NCI-H1694 treated with DMSO at 0.1 percent for 48 hours (cell line): ENCODE measurements at regions not wholly inside any gene's neighbourhood (a gene's known extent, or its start where the extent isn't known, plus 50 kb on each side); places are given as distances from the start of the nearest gene placed in this dataset.
"Not testable (repeated sequence)": the region's sequence is repeated elsewhere in the genome, so short reads cannot be mapped to it uniquely, and the experiment has no call there.

Source experiments
- DNase-seq: peaks from one replicate; lab custom pipeline; 2025; lab: John Stamatoyannopoulos, UW

DNA sequence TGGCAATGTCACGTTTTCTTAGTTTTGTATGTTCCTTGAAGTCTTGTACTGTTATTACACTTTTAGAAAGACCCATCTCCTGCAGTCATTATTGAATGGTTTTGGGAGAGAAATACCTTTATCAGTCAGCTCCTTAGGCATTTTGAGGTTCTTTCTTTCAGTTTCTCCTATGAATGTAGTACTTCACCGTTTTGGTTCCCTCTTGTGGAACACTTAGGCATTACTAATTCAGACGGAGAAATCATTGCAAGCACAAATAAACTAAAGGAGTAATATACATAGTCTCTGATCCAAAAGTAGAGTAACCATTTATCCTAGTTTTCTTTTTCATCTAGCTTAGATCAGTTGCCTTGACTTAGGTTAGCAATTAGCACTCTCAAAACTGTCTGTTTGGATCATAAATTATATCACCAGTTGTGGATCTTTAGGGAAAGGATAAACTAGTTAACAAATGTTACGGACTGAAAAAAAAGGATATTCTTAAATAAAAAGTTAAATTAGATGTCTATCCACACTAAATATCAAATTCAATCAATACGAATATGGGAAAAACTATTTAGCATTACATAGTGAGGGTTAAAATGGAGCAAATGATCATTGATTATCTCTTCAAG, 1538.3 kb upstream of the SEL1L start:
- DNase-seq = peak; percentile 43

DNA sequence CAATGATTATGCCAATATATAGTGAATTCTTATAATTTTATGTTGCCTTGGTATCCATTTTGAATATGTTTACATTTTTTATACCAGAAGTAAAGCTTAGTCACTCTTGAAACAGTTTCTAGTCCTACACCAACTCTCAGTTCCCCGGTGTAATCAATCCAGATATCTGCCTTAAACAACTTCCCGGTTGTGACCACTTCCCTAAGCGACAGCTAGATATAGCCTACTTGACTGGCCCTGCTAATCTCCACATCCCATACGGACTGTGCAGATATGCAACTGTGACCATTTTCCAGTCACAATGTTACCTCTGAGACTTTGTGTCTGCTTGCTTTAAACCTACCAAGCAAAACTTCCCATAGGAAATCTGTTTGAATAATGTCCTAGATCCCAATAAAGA, 1551.5 kb upstream of the SEL1L start:
- DNase-seq = no peak

DNA sequence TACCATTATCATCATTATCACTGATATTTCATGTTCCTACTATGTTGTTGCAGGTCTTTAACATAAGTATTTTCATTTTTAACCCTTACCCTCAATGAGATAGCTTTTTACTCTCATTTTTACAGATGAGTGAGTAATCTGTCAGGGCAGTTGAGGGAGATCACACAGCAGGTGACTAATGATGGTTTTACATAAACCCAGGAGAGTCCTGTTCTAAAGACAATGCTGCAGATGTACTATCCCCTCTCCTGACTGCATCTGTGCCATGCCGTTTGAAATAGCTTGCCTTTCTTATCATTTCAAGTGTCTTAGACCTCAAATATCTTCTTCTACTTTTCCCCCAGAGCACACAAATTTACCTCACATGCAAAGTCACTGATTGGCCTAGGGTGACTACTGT, 1552.1 kb upstream of the SEL1L start:
- no peak for DNase-seq

DNA sequence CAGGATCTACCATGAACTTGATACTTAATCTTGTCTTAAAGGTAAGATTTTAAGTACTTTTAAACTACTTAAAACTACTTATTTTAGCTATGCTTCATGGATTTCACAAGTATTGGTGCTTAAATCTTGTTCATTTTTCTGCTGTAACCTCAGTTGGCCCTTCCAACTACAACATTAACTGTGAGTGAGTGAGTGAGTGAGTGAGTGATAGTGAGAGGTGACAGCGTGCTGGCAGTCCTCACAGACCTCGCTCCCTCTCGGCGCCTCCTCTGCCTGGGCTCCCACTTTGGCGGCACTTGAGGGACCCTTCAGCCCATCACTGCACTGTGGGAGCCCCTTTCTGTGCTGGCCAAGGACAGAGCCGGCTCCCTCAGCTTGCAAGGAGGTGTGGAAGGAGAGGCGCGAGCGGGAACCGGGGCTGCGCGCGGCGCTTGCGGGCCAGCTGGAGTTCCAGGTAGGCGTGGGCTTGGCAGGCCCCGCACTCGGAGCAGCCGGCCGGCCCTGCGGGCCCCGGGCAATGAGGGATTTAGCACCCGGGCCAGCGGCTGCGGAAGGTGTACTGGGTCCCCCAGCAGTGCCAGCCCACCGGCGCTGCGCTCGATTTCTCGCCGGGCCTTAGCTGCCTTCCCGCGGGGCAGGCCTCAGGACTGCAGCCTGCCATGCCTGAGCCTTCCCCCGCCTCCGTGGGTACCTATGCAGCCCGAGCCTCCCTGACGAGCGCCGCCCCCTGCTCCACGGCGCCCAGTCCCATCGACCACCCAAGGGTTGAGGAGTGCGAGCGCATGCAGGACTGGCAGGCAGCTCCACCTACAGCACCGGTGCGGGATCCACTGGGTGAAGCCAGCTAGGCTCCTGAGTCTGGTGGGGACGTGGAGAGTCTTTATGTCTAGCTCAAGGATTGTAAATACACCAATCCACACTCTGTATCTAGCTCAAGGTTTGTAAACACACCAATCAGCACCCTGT, 1558.6 kb upstream of the SEL1L start:
- not testable (repeated sequence) for DNase-seq

DNA sequence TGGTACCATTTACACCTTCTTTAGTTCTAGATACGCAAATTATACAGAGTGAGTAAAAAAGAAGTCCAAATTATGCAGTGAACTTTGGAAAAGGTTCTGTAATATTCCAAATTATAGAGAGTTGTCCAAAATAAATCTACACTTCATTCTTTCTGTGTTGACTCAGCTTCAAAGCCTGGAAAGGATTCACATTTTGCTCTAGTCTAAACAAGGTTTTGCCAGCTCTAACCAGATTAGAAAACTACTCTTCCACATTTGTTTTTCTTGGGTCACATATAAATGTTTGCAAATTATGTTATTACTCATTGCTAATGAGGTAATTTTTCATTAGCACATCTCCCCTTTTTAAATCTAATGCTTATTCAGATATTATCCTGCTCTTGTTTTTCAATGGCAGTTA, 1562.4 kb upstream of the SEL1L start:
- DNase-seq = no peak

DNA sequence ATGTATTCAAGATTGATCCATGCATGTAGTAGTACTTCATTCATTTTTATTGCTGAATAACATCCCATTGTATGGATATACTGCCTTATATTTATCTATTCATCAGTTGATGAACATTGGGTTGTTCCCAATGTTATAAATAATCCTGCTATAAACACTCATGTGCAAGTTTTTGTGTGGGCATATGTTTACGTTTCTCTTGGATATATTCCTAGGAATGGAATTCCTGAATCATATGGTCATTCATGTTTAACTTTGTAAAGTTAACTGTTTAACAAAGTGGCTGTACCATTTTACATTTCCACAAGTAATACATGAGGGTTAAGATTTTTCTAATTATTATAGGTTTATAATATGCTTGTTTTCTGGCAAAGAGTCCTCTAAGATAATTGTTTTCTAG, 1568.2 kb upstream of the SEL1L start:
- DNase-seq = no peak

DNA sequence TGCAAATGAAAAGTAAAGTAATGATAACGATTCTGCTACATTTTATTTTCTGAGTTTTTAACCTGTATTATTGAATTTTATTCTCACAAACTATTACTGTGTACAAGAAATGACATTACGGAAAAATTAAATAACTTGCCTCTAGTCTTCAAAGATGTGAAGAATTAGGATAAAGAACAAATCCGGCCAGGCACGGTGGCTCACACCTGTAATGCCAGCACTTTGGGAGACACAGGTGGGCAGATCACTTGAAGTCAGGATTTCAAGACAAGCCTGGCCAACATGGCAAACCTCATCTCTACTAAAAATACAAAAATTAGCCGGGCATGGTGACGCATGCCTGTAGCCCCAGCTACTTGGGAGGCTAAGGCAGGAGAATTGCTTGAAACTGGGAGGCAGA, 1584.4 kb upstream of the SEL1L start:
- no peak for DNase-seq

DNA sequence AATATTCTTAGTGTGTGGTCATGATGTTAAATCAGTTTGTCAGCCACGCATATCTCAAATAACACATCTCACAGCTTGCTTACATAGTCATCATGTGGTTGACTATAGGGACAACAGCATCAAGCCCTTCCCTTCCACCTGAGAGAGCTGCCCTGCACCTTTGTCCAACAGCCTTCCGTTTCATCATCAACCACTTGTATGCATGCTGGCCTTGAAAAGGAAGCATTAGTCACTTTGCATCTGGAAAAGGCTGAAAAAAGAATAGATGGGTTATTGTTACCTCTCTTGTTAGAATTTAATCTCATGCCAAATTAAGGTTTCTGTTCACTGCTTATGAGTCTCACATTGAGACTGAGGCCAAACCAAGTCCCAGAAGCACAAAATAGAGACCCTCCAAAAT, 1586.5 kb upstream of the SEL1L start:
- no peak for DNase-seq

DNA sequence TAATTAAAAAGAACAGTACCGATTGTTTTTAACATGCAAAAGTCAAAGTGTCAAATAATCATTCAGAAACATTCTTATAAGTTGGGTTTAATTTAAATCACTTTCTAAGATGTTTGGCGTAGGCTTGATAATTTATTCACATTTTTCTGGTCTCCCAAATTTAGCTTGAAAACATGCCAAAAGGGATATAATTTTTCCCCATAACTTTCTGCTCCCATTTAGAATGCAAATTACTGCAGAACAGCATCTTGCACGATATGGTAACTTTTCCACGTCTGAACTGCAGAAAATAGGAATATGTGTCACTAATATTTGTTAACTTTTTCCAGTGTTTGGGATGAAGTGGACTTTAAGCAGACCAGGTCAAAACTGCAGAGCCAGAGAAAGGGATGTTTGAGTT, 1592.4 kb upstream of the SEL1L start:
- no peak for DNase-seq

DNA sequence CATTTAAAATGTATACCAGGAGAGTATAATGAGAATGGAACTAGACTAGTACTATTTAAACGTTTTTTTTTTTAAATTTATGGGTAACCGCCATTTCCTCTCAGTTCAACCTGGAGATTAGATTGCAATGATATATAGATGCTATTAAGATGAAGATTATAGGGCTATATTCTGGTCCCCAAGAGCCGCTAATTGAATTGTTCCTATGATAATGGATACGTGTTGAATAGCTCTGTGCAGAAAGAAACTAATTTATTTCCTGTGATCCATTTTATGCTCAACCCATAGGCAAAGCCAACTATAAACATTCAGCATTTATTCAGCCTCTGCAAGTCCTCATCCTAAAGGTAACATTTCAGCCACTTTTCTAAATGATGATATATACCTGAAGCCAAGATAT, 1595.1 kb upstream of the SEL1L start:
- DNase-seq = no peak

DNA sequence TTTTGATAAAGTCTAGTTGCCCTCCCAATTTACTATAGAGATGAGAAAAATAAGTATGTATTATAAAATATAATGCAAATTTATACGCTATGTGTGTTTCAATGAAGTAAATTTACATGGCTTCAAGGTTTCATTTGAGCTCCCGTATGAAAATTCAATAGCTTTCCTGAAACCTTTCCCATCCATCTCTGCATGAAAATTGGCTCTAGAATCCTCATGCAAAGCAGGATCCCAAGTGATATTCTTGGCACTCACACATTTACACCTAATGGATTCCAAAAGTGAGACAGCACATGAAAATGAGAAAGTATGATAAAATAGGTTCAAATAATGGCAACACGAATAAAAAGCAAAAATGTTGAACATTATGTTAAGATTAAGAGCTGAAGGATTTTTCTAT, 1595.8 kb upstream of the SEL1L start:
- no peak for DNase-seq

DNA sequence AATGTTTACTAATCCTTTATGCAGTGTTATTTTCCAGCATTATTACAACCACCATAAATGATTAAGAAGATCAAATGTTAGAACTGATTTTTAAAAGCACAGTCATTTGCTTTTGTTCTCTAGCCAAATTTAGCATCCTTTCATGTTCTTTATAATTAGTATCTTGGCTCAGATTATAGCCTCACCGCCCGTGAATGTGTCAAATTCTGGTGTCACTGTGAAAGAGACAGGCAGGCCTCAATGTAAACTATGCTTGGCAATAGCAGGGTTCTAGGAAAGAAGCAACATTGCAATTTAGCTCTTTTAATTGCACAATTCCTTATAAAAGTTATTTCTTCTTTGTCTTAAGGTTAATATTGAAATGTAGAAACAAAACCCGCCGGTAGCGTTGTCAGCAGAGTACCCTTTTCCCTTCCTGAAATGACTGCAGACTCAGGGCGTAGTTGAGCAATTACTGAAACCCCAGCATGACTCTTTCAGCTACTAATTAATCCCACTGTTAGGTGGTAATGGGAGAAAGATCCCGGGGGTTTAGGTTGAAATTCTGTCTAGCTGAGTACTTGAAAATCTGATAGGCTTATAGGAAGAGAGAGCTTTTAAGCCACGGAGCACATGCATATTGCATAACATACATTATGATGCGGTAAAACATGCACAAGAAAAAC, 1600.5 kb upstream of the SEL1L start:
- DNase-seq = no peak

DNA sequence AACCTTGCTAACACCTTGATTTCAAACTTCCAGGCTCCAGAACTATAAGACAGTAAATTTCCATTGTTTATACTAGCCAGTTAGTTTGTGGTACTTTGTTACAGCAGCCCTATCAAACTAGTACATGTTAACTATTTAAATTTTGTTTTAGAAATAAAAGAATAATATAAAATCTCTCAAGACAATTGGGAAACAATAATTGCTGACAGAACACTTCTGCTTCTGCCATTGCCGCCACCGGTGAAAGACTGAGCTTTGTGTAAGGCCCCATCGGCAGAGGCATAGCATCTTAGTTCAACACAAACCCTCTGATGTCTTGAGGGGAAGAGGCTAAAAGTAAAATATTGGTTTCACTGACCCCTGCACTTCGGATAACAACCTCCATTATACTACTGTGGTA, 1607.1 kb upstream of the SEL1L start:
- DNase-seq = no peak

DNA sequence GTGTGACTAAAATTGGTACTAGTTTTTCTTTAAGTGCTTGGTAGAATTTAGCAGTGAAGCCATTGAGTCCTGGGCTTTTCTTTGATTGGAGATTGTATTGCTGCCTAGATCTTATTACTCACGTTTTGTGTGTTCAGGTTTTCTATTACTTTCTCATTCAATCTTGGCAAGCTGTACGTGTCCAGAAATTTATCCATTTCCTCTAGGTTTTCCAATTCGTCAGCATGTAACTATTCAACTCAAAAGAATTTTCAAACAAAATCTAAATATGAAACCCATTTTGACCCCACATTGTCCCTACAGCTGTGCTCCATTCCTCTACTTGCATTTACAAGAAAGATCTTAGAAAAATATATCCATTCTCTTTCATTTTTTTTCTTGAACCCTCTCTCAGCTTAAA, 1613.4 kb upstream of the SEL1L start:
- DNase-seq = no peak

DNA sequence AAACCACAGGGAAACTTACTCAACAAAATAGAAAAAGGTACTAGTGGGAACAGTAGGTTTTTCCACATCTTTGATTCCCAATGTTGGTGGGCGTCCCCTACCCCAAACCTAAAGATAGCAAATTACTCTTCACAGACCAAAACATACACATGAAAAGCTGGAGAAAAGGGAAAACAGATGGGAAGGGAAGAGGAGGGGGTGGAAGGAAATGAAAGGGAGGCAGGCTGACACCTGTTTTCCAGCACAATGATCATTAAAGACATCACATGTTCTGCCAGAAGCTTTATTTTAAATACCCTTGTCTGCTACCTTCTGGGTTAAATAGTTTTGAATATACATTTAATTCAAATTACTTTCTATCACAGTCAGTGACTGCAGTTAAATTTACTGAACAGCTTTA, 1617.9 kb upstream of the SEL1L start:
- DNase-seq = peak; percentile 59

DNA sequence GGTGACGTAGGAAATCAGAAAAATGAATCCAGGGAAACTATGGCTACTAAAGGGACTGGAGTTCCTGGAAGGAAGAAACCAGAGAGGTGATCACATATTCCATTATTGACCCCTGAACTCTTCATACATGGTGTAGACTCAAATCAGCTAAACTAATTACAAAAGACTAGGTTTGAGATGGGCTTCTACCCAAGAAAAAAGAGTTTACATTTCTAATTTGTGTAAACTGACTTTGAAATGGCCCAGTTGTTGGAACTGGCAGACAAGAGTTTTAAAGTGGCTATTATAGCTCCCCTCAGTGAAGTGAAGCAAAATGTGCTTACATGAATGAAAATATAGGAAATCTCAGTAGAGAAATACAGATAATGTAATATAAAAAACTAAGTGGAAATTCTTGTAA, 1619.4 kb upstream of the SEL1L start:
- no peak for DNase-seq

DNA sequence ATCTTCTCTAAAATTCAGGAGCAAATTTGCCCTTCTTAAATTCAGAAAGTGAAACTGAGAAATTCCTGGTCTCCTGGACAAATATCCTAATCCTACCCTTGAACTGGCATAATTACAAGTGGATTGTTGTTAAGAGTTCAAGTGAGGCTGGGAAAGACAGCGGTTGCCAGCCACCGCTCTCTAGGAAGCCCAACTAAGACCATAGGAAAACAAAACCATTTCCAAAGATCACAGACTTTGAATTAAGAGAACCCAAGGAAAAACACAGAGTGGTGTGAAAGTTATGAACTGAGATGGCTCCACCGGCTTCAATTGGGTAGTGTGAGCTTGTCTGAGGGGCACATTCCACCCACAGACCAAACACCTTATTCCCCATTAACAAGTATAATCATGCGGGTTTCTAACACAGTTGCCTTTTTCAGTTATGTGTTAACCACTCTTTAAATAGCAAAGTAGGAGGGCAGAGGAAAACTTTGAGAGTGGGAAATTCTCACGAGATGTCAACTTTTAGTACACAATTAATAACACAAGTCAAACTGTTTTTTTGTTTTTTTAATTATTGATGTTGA, 1628.8 kb upstream of the SEL1L start:
- DNase-seq = no peak

DNA sequence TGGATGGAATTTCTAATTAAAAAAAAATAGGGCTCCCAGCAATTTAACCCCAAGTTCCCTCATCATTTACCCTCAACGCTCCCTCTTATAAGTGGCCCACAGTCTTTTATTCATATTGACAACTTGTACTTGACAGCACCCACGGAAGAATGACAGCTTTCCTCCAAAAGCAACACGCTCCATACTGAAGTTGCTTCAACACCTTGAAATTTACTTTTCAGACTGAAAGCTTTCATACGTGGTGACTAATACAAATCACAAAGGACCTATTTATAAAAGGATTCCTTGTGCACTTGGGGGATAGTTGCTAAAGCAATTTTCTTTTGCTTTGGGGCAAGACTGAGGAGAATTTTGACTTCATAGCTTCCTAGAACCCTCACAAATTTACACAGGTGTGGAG, 1629.4 kb upstream of the SEL1L start:
- no peak for DNase-seq

DNA sequence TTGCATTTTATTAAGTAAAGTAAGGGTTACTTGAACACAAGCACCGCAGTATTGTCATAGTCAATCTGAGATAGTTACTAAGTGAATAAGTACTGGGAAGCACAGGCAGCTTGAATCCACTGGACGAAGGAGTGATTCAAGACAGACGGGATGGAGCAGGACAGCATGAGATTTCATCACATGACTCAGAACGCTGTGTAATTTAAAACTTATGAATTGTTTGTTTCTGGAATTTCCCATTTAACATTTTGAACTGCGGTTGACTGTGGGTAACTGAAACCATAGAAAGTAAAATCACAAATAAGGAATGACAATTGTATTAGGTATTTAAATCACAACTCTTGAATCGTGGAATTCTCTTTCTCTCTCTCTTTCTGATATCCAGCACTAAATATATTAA, 1630.4 kb upstream of the SEL1L start:
- no peak for DNase-seq

DNA sequence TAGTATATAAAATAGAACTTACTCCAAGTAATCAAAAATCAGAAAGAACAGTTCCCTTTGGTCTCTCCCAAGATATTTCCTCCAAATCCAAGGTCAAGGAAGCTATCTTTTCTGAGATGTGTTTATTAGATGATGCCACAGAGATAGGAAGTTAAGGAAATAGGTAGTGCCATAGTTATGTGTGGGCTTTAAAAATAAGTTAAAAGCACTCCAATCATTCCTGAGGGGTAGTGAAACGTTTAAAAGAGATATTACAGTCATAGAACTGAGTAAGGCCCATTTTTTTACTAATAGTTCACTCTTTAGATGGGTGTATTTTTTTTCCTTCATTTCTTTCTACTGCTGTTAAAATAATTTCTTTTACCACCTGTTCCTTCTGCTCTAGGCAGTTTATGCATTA, 1630.9 kb upstream of the SEL1L start:
- DNase-seq = no peak

DNA sequence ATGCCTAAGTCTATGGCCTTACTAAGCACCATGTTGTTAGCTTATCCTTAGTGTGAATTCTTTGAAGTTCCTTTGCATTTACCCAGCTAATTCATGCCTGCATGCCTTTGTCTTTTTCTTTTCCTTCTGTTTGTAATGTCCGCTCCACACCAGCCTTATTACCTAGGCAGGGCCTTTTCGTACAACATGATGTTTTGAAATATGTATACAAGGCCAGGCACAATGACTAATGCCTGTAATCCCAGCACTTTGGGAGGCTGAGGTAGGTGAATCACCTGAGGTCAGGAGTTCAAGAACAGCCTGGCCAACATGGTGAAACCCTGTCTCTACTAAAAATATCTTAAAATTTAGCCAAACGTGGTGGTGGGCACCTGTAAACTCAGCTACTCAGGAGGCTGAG, 1636.5 kb upstream of the SEL1L start:
- no peak for DNase-seq

DNA sequence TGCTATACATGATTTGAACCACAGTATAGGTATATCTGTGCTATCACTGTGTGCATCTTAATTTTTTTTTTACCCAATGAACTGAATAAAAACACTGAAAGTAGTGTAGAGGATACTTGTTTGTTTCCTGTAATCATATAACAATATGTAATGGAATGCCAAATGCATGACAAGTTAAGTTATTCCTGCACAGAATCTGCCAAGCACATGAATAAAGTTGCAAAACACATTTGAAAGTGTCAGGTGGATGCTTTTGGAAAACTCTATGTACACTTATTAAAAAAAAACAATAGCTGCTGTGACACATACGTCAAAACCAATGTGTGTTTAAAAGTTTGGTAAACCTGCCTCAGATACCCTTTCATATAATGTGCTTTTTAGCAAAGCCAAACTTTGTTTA, 1638.1 kb upstream of the SEL1L start:
- no peak for DNase-seq

DNA sequence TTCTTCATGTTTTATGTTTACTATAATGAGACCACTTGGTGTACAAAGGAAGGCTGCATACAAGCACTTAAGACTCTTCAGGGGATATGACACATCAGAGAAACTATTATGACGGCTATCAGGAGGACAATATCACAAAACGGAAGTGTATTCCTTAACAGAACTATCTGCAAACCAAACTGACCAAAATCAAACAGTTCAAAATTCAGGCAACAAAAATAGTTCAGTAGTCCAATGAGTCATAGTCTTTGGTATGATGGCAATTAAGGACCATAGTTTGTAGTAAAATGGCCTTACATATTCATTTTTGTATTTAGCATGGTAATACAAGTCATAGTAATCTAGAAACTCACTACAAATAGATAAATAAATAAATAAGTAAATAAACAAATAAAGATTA, 1638.7 kb upstream of the SEL1L start:
- no peak for DNase-seq
